Adrenal gland (tissue), 5 donors: ENCODE measurements at regions not wholly inside any gene's neighbourhood (a gene's known extent, or its start where the extent isn't known, plus 50 kb on each side); places are given as distances from the start of the nearest gene placed in this dataset.

Source experiments
- CTCF ChIP-seq, 6 experiments: fragments of 450-650 bp in 4 of 6; fragments of 200-600 bp in 2 of 6; sonication (generic) in 1 of 6; IDR thresholded peaks; 1 replicate in 5 of 6; 2 replicates in 1 of 6; pipeline versions ENCODE4 v1.5.1 to v1.8.0; 2016 to 2021; ENCODE audit warnings: antibody characterized with exemption in 6 of 6, mild to moderate bottlenecking in 2 of 6, moderate library complexity in 1 of 6
- POLR2A ChIP-seq, 2 donors: fragments of 450-650 bp; IDR thresholded peaks; one replicate each; pipeline ENCODE4 v1.6.1; 2017; ENCODE audit warnings: antibody characterized with exemption in 2 of 2, mild to moderate bottlenecking in 2 of 2, moderate library complexity in 1 of 2
- donor health status: DM: no; HTN: no; CAD: no.

- TF ChIP-seq CTCF (IDR thresholded peaks at IDR 0.05) (no peak), POLR2A (IDR thresholded peaks at IDR 0.05) (no peak)
Measured at GRCh38 chr5:102570747-102571146, 71.9 kb upstream of the SLCO6A1 start.
